OCI-LY3 (cell line): ENCODE measurements at regions not wholly inside any gene's neighbourhood (a gene's known extent, or its start where the extent isn't known, plus 50 kb on each side); places are given as distances from the start of the nearest gene placed in this dataset.
"Not testable (repeated sequence)": the region's sequence is repeated elsewhere in the genome, so short reads cannot be mapped to it uniquely, and the experiment has no call there.

Source experiments
- H2AFZ ChIP-seq: fragments of 200-600, 300-600 bp; shearing (Covaris generic); 2 replicates; pipeline ENCODE4 v1.6.0; 2014; ENCODE audit warnings: antibody characterized with exemption, low read depth, low read length
- H3K27ac ChIP-seq: fragments of 200-600, 300-600 bp; sonication (generic); 2 replicates; pipeline ENCODE4 v1.5.1; 2014; ENCODE audit warnings: mild to moderate bottlenecking, low read length, moderate library complexity, mixed read lengths
- H3K27me3 ChIP-seq: fragments of 200-600, 300-600 bp; sonication (generic); 2 replicates; pipeline ENCODE4 v1.6.1; 2014; ENCODE audit warnings: low read depth, low read length, mixed read lengths
- H3K36me3 ChIP-seq: fragments of 200-600, 300-600 bp; sonication (generic); replicated peaks from 2 replicates; pipeline ENCODE3; 2014; ENCODE audit warnings: low read depth, low read length, mixed read lengths
- H3K4me1 ChIP-seq: fragments of 300-600, 200-600 bp; sonication (generic); 2 replicates; pipeline ENCODE4 v1.6.1; 2014; ENCODE audit warnings: low read length, mixed read lengths
- H3K4me2 ChIP-seq: fragments of 200-600, 300-600 bp; sonication (generic); 2 replicates; pipeline ENCODE4 v1.6.1; 2014; ENCODE audit warnings: low read length, mixed read lengths
- H3K4me3 ChIP-seq: fragments of 300-600, 200-600 bp; sonication (generic); 2 replicates; pipeline ENCODE4 v1.5.1; 2014; ENCODE audit warnings: antibody characterized with exemption, mild to moderate bottlenecking, low read length, moderate library complexity
- H3K79me2 ChIP-seq: fragments of 300-600, 200-600 bp; shearing (Covaris generic); 2 replicates; pipeline ENCODE4 v1.6.1; 2014; ENCODE audit warnings: mild to moderate bottlenecking, low read length, mixed read lengths
- H3K9ac ChIP-seq: fragments of 300-600, 200-600 bp; shearing (Covaris generic); 2 replicates; pipeline ENCODE4 v1.6.0; 2014; ENCODE audit warnings: mild to moderate bottlenecking, low read length, moderate library complexity
- H3K9me3 ChIP-seq: fragments of 200-600, 300-600 bp; shearing (Covaris generic); 2 replicates; pipeline ENCODE4 v1.6.1; 2014; ENCODE audit warnings: low read length, mixed read lengths; ENCODE audit not compliant: insufficient read depth
- H4K20me1 ChIP-seq: fragments of 200-600, 300-600 bp; sonication (generic); 2 replicates; pipeline ENCODE4 v1.6.1; 2016; ENCODE audit warnings: low read length, mixed read lengths; ENCODE audit not compliant: insufficient read depth
- EZH2phosphoT487 ChIP-seq: fragments of 200-600 bp; shearing (Covaris generic); IDR thresholded peaks from 2 replicates; pipeline ENCODE4 v1.6.1; 2018; ENCODE audit warnings: antibody characterized with exemption, mixed run types, low read depth
- TF ChIP-seq, protein P1 (sequence below): fragments of 200-600, 300-600 bp; sonication (generic); IDR thresholded peaks from 2 replicates; pipeline ENCODE4 v1.5.1; 2014; ENCODE audit warnings: antibody characterized with exemption, low read length, low read depth

GRCh38 chr5:102583276-102584124, 84.7 kb upstream of the SLCO6A1 start:
- Histone ChIP-seq H2AFZ (no peak overlapping the region; the same call in 1 of the 2 replicates), H3K4me2 (peak overlapping the region; percentile 31; the same call in 1 of the 2 replicates)
- TF ChIP-seq, protein P1, sequence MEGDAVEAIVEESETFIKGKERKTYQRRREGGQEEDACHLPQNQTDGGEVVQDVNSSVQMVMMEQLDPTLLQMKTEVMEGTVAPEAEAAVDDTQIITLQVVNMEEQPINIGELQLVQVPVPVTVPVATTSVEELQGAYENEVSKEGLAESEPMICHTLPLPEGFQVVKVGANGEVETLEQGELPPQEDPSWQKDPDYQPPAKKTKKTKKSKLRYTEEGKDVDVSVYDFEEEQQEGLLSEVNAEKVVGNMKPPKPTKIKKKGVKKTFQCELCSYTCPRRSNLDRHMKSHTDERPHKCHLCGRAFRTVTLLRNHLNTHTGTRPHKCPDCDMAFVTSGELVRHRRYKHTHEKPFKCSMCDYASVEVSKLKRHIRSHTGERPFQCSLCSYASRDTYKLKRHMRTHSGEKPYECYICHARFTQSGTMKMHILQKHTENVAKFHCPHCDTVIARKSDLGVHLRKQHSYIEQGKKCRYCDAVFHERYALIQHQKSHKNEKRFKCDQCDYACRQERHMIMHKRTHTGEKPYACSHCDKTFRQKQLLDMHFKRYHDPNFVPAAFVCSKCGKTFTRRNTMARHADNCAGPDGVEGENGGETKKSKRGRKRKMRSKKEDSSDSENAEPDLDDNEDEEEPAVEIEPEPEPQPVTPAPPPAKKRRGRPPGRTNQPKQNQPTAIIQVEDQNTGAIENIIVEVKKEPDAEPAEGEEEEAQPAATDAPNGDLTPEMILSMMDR = peak; percentile 63
- TF ChIP-seq EZH2phosphoT487 = no peak

DNA sequence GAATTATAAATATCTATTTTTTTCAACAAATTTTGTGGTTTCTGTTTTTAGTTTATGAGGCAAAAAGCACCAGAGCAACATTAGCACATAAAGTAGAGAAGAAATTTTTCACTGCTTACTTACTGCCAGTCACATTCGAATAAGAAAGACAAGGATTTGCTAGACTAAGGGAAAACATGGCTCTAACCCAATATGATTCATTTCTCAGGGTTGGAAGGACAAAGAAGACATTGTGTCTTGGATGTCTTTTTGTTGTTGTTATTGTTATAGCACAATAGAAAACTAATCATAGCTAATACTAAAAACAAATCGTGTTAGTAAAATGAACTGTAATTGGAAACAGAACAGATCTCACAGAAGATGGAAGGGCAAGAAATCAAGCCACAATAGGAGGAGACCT, 90.9 kb upstream of the SLCO6A1 start:
- Histone ChIP-seq H3K9ac (no peak overlapping the region), H3K27ac (no peak overlapping the region), H3K27me3 (no peaks in the 10 kb centered on the region), H3K4me1 (no peaks in the 10 kb centered on the region), H4K20me1 (no peaks in the 10 kb centered on the region), H3K79me2 (no peaks in the 10 kb centered on the region), H3K9me3 (no peaks in the 10 kb centered on the region), H2AFZ (no peak overlapping the region), H3K36me3 (no peaks in the 10 kb centered on the region), H3K4me3 (no peak overlapping the region), H3K4me2 (no peak overlapping the region)
- TF ChIP-seq, protein P1 = no peak
- TF ChIP-seq EZH2phosphoT487 = no peak

More at GRCh38 chr5:102583276-102584124, 84.7 kb upstream of the SLCO6A1 start:
- H3K4me3 ChIP-seq = 0 out of 2 replicates have a peak overlapping the region, but pooled peaks have one; percentile 32
- H3K27me3 ChIP-seq = no peaks in the 10 kb centered on the region
- no peaks in the 10 kb centered on the region for H3K4me1 ChIP-seq
- no peak overlapping the region for H3K27ac ChIP-seq
- no peaks in the 10 kb centered on the region for H3K36me3 ChIP-seq
- H4K20me1 ChIP-seq = no peaks in the 10 kb centered on the region
- no peaks in the 10 kb centered on the region for H3K9me3 ChIP-seq
- no peaks in the 10 kb centered on the region for H3K79me2 ChIP-seq
- H3K9ac ChIP-seq = no peak overlapping the region

- Histone ChIP-seq H3K4me2 (no peak overlapping the region), H2AFZ (no peak overlapping the region), H3K4me1 (no peaks in the 10 kb centered on the region), H3K27ac (no peak overlapping the region), H4K20me1 (no peaks in the 10 kb centered on the region), H3K4me3 (no peak overlapping the region), H3K9me3 (no peaks in the 10 kb centered on the region), H3K9ac (no peak overlapping the region), H3K79me2 (no peaks in the 10 kb centered on the region), H3K36me3 (no peaks in the 10 kb centered on the region), H3K27me3 (no peaks in the 10 kb centered on the region)
- TF ChIP-seq, protein P1 = no peak
- TF ChIP-seq EZH2phosphoT487 = no peak
Measured at GRCh38 chr5:102590467-102590866, 91.7 kb upstream of the SLCO6A1 start.

DNA sequence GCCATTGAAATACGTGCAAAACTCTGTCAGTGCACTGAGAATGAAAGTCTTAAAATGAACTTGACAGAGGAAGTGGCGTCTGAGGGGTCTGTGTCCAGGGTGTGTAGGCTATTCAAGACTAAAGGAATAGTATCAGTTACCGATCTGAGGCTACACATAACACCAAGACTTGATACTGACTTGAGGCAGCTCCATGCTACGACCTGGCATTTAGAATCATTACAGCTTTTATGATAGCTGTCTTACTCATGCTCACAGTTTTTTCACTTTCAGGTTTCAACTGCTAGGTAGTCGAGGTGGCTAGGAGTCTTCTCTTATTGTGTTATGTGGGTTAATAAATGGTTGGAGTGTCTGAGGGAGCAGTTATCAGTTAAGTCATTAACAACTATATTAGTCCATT, 92.8 kb upstream of the SLCO6A1 start:
- Histone ChIP-seq H3K9ac (no peak overlapping the region), H3K36me3 (no peaks in the 10 kb centered on the region), H2AFZ (no peak overlapping the region), H3K4me3 (no peak overlapping the region), H3K4me2 (no peak overlapping the region; the same call in 1 of the 2 replicates), H3K27ac (no peak overlapping the region), H3K79me2 (no peaks in the 10 kb centered on the region), H4K20me1 (no peaks in the 10 kb centered on the region), H3K4me1 (peaks cover 8% of the 10 kb centered on the region), H3K9me3 (no peaks in the 10 kb centered on the region), H3K27me3 (no peaks in the 10 kb centered on the region)
- TF ChIP-seq, protein P1 = no peak
- TF ChIP-seq EZH2phosphoT487 = no peak

DNA sequence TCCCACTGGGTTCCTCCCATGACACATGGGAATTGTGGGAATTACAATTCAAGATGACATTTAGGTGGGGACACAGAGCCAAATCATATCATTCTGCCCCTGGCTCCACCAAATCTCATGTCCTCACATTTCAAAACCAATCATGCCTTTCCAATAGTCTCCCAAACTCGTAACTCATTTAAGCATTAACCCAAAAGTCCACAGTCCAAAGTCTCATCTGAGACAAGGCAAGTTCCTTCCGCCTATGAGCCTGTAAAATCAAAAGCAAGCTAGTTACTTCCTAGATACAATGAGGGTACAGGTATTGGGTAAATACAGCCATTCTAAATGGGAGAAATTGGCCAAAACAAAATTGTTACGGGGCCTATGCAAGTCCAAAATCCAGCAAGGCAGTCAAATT, 93.8 kb upstream of the SLCO6A1 start:
- not testable (repeated sequence) for H2AFZ ChIP-seq, H3K36me3 ChIP-seq, H3K9ac ChIP-seq, H3K4me2 ChIP-seq, H3K4me3 ChIP-seq, H4K20me1 ChIP-seq, H3K4me1 ChIP-seq, H3K79me2 ChIP-seq, H3K27me3 ChIP-seq, H3K9me3 ChIP-seq, H3K27ac ChIP-seq
